ENCODE measurements at regions not wholly inside any gene's neighbourhood (a gene's known extent, or its start where the extent isn't known, plus 50 kb on each side); places are given as distances from the start of the nearest gene placed in this dataset.
"Not testable (repeated sequence)": the region's sequence is repeated elsewhere in the genome, so short reads cannot be mapped to it uniquely, and the experiment has no call there.

GRCh38 chr6:126892869-126893268 lies 225.6 kb upstream of the RSPO3 start:
- H3K27me3 Mint-ChIP-seq; CTCF ChIA-PET; intact Hi-C loops (cut with DNase I, micrococcal nuclease); ATAC-seq; H3K36me3 Mint-ChIP-seq (ENCODE audit: low read depth); H3K4me1 Mint-ChIP-seq; DNase-seq; H3K4me3 Mint-ChIP-seq; POLR2A ChIA-PET; H3K27ac Mint-ChIP-seq; H3K9me3 Mint-ChIP-seq (ENCODE audit: low read depth): not testable (repeated sequence)

DNA sequence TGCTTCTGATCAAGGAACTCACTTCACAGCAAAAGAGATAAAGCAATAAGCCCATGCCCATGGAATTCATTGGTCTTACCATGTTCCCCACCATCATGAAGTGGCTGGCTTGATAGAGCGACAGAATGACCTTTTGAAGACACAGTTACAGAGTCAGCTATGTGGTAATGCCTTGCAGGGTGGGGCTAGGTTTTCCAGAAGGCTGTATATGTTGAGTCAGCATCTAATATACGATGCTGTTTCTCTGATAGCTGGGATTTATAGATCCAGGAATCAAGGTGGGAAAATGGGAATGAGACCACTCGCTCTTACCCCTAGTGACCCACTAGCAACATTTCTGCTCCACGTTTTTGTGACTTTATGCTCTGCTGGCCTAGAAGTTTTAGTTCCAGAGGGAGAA lies 220.7 kb upstream of the RSPO3 start:
- no peaks in the 10 kb centered on the region for H3K36me3 Mint-ChIP-seq (ENCODE audit: low read depth)
- H3K4me1 Mint-ChIP-seq = no peaks in the 10 kb centered on the region
- H3K27ac Mint-ChIP-seq = no peak overlapping the region
- no peak overlapping the region for H3K4me3 Mint-ChIP-seq
- no peak for ATAC-seq
- CTCF ChIA-PET = no interaction called here
- no peaks in the 10 kb centered on the region for H3K27me3 Mint-ChIP-seq
- H3K9me3 Mint-ChIP-seq (ENCODE audit: low read depth) = no peaks in the 10 kb centered on the region
- no peak for DNase-seq
- intact Hi-C loops (cut with DNase I, micrococcal nuclease) = no loop called here
- POLR2A ChIA-PET = no interaction called here

- POLR2A ChIA-PET = no interaction called here
- Mint-ChIP-seq H3K36me3 (ENCODE audit: low read depth) (no peaks in the 10 kb centered on the region), H3K4me3 (no peak overlapping the region), H3K27ac (no peak overlapping the region), H3K27me3 (no peaks in the 10 kb centered on the region), H3K9me3 (ENCODE audit: low read depth) (no peaks in the 10 kb centered on the region), H3K4me1 (no peaks in the 10 kb centered on the region)
- ATAC-seq (no peak), DNase-seq (no peak)
- CTCF ChIA-PET = interaction anchor here (0.6 kb wide), 1 partner anchor 41 kb away, joined by 3 read pairs; no protein-coding TSS in a partner anchor
- intact Hi-C loops (cut with DNase I, micrococcal nuclease) = no loop called here
Measured at GRCh38 chr6:126904176-126904575, 214.3 kb upstream of the RSPO3 start.

- DNase-seq (no peak), ATAC-seq (no peak)
- Mint-ChIP-seq H3K4me3 (no peak overlapping the region), H3K27ac (no peak overlapping the region), H3K36me3 (ENCODE audit: low read depth) (no peaks in the 10 kb centered on the region), H3K9me3 (ENCODE audit: low read depth) (no peaks in the 10 kb centered on the region), H3K4me1 (no peaks in the 10 kb centered on the region), H3K27me3 (no peaks in the 10 kb centered on the region)
- ChIA-PET POLR2A (no interaction called here), CTCF (no interaction called here)
- intact Hi-C loops (cut with DNase I, micrococcal nuclease) = no loop called here
Measured at GRCh38 chr6:126905917-126906316, 212.6 kb upstream of the RSPO3 start.

GRCh38 chr6:126907312-126907711 lies 211.2 kb upstream of the RSPO3 start:
- CTCF ChIA-PET = interaction anchor here (0.6 kb wide), 1 partner anchor 26 kb away, joined by 3 read pairs; no protein-coding TSS in a partner anchor
- Mint-ChIP-seq H3K9me3 (ENCODE audit: low read depth) (no peaks in the 10 kb centered on the region), H3K27ac (no peak overlapping the region), H3K36me3 (ENCODE audit: low read depth) (no peaks in the 10 kb centered on the region), H3K4me3 (no peak overlapping the region), H3K4me1 (no peaks in the 10 kb centered on the region), H3K27me3 (no peaks in the 10 kb centered on the region)
- ATAC-seq (no peak), DNase-seq (no peak)
- intact Hi-C loops (cut with DNase I, micrococcal nuclease) = no loop called here
- POLR2A ChIA-PET = no interaction called here

GRCh38 chr6:126907996-126908395 lies 210.5 kb upstream of the RSPO3 start:
- H3K4me3 Mint-ChIP-seq = no peak overlapping the region
- no peaks in the 10 kb centered on the region for H3K27me3 Mint-ChIP-seq
- no peaks in the 10 kb centered on the region for H3K4me1 Mint-ChIP-seq
- no peaks in the 10 kb centered on the region for H3K36me3 Mint-ChIP-seq (ENCODE audit: low read depth)
- intact Hi-C loops (cut with DNase I, micrococcal nuclease) = no loop called here
- H3K27ac Mint-ChIP-seq = no peak overlapping the region
- ATAC-seq (no peak), DNase-seq (no peak)
- POLR2A ChIA-PET = no interaction called here
- CTCF ChIA-PET = no interaction called here
- H3K9me3 Mint-ChIP-seq (ENCODE audit: low read depth) = no peaks in the 10 kb centered on the region

GRCh38 chr6:126909493-126909892 lies 209.0 kb upstream of the RSPO3 start:
- CTCF ChIA-PET = no interaction called here
- no peak for DNase-seq
- Mint-ChIP-seq H3K27ac (no peak overlapping the region), H3K27me3 (no peaks in the 10 kb centered on the region), H3K4me3 (no peak overlapping the region), H3K36me3 (ENCODE audit: low read depth) (no peaks in the 10 kb centered on the region), H3K4me1 (no peaks in the 10 kb centered on the region), H3K9me3 (ENCODE audit: low read depth) (no peaks in the 10 kb centered on the region)
- ATAC-seq = no peak
- intact Hi-C loops (cut with DNase I, micrococcal nuclease) = no loop called here
- POLR2A ChIA-PET = no interaction called here

DNA sequence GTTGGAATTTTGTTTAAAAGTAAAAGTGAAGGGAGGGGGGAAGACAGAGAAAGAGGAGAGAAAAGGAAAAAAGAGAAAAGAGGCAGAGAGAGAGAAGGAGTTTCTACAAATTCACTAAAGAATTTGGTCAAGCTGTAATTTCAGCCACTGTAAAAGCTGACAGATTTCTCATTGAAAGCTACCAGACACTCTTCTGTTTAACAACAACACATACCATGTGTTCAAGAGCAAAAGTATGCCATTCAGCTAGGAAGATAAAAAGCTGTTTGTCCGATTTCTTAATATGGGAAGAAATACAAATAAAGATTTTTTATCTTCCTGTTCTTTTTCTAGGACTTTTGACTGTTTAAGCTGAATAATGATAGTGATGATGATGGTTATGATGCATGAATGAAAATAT lies 204.8 kb upstream of the RSPO3 start:
- ChIA-PET CTCF (no interaction called here), POLR2A (no interaction called here)
- Mint-ChIP-seq H3K4me3 (no peak overlapping the region), H3K27me3 (peaks cover 1% of the 10 kb centered on the region), H3K4me1 (no peaks in the 10 kb centered on the region), H3K9me3 (ENCODE audit: low read depth) (no peaks in the 10 kb centered on the region), H3K36me3 (ENCODE audit: low read depth) (no peaks in the 10 kb centered on the region), H3K27ac (no peak overlapping the region)
- DNase-seq (no peak), ATAC-seq (no peak)
- intact Hi-C loops (cut with DNase I, micrococcal nuclease) = no loop called here

DNA sequence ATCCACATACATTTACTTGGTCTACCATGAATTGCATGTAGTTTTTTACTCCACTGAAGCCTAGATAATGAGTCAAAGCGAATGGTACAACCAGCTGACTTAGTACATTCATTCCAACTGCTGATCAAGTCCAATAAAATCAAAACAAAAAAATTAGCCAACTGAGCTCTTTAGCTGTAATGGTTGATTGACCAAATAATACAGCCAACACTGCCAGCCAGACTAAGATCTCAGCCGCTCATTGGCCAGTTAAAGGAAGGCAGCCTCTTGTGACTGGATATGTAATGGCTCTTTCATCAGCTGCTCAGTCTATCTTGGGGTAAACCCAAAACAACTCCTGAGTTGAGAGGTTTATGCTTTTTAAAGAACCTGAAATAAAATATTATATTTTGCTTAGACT lies 204.3 kb upstream of the RSPO3 start:
- ChIA-PET CTCF (no interaction called here), POLR2A (no interaction called here)
- Mint-ChIP-seq H3K4me1 (no peaks in the 10 kb centered on the region), H3K9me3 (ENCODE audit: low read depth) (no peaks in the 10 kb centered on the region), H3K36me3 (ENCODE audit: low read depth) (no peaks in the 10 kb centered on the region), H3K27me3 (peaks cover 1% of the 10 kb centered on the region), H3K4me3 (no peak overlapping the region), H3K27ac (no peak overlapping the region)
- ATAC-seq = no peak
- no peak for DNase-seq
- intact Hi-C loops (cut with DNase I, micrococcal nuclease) = no loop called here

DNA sequence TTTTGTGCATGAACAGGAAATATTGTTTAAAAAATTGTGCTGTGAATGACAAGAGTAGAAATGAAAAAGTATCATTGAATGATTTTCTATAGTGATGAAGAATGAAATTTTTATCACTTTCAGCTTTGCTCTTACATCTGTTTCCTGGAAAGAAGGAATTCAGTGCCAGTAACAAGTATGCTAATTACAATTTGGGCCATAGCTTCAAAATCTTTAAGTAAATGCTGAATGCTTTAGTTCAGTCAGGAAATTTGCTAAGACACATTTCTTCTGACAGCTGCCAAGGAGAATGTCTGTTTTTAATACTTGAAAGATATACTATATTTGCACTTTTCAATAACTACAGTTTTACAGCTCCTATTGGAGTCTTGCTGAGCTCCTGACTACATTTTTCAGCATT lies 203.7 kb upstream of the RSPO3 start:
- H3K9me3 Mint-ChIP-seq (ENCODE audit: low read depth) = no peaks in the 10 kb centered on the region
- DNase-seq (no peak), ATAC-seq (no peak)
- ChIA-PET POLR2A (no interaction called here), CTCF (no interaction called here)
- H3K4me1 Mint-ChIP-seq = no peaks in the 10 kb centered on the region
- H3K27ac Mint-ChIP-seq = no peak overlapping the region
- H3K4me3 Mint-ChIP-seq = no peak overlapping the region
- intact Hi-C loops (cut with DNase I, micrococcal nuclease) = no loop called here
- H3K36me3 Mint-ChIP-seq (ENCODE audit: low read depth) = no peaks in the 10 kb centered on the region
- peaks cover 1% of the 10 kb centered on the region for H3K27me3 Mint-ChIP-seq

DNA sequence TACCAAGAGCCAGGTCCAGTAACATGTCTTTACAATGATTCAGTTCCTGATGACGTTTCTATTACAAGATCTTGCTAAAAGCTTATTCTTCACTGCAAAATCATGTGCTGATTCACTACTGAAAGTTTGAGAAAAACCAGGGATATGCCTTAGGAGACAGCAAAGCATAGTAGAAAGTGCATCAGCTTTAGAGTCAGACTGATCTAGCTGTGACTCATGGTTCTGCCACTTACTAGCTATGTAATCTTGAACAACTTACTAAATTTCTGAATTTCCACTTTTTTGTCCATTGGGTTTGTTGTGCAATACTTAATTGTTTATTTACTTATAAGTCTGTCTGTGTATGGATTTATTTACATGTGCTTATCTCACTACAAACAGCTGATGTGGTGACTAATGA lies 198.5 kb upstream of the RSPO3 start:
- ChIA-PET CTCF (no interaction called here), POLR2A (no interaction called here)
- no peaks in the 10 kb centered on the region for H3K36me3 Mint-ChIP-seq (ENCODE audit: low read depth)
- peaks cover 4% of the 10 kb centered on the region for H3K27me3 Mint-ChIP-seq
- no peak for DNase-seq
- no peak overlapping the region for H3K4me3 Mint-ChIP-seq
- no peak for ATAC-seq
- no peaks in the 10 kb centered on the region for H3K9me3 Mint-ChIP-seq (ENCODE audit: low read depth)
- H3K27ac Mint-ChIP-seq = no peak overlapping the region
- intact Hi-C loops (cut with DNase I, micrococcal nuclease) = no loop called here
- no peaks in the 10 kb centered on the region for H3K4me1 Mint-ChIP-seq

GRCh38 chr6:126923807-126924206 lies 194.7 kb upstream of the RSPO3 start:
- intact Hi-C loops (cut with DNase I, micrococcal nuclease) = no loop called here
- H3K27me3 Mint-ChIP-seq = peaks cover 2% of the 10 kb centered on the region
- H3K9me3 Mint-ChIP-seq (ENCODE audit: low read depth) = no peaks in the 10 kb centered on the region
- no peaks in the 10 kb centered on the region for H3K4me1 Mint-ChIP-seq
- no peak for DNase-seq
- ChIA-PET POLR2A (no interaction called here), CTCF (interaction anchor here (0.7 kb wide), 1 partner anchor 49 kb away, joined by 6 read pairs; no protein-coding TSS in a partner anchor)
- no peak for ATAC-seq
- no peak overlapping the region for H3K27ac Mint-ChIP-seq
- no peak overlapping the region for H3K4me3 Mint-ChIP-seq
- no peaks in the 10 kb centered on the region for H3K36me3 Mint-ChIP-seq (ENCODE audit: low read depth)

GRCh38 chr6:126926926-126927325 lies 191.5 kb upstream of the RSPO3 start:
- intact Hi-C loops (cut with DNase I, micrococcal nuclease) = no loop called here
- CTCF ChIA-PET = no interaction called here
- POLR2A ChIA-PET = no interaction called here

More at GRCh38 chr6:126926926-126927325, 191.5 kb upstream of the RSPO3 start:
- Mint-ChIP-seq H3K27ac (no peak overlapping the region), H3K27me3 (peaks cover 7% of the 10 kb centered on the region), H3K4me1 (no peaks in the 10 kb centered on the region), H3K9me3 (ENCODE audit: low read depth) (no peaks in the 10 kb centered on the region), H3K4me3 (no peak overlapping the region), H3K36me3 (ENCODE audit: low read depth) (no peaks in the 10 kb centered on the region)
- no peak for DNase-seq
- no peak for ATAC-seq

All from activated CD4-positive, alpha-beta T cell treated with anti-CD3 and anti-CD28 coated beads for 36 hours (primary cell).